Liver (tissue), 8 donors: ENCODE measurements at regions not wholly inside any gene's neighbourhood (a gene's known extent, or its start where the extent isn't known, plus 50 kb on each side); places are given as distances from the start of the nearest gene placed in this dataset.

Experiments
- DNase-seq: peaks from one replicate; pipeline ENCODE4 v3.0.0-alpha.2; 2017; ENCODE audit warnings: low spot score
- H3K27ac ChIP-seq, 2 donors: one replicate each; pipeline ENCODE4 v1.7.0; 2013; ENCODE audit warnings: inconsistent platforms in 2 of 2, low read length in 2 of 2, control low read depth in 1 of 2, low read depth in 1 of 2, mild to moderate bottlenecking in 1 of 2
- H3K27me3 ChIP-seq, 4 donors: one replicate each; pipeline versions ENCODE4 v1.6.1 to v1.7.0; 2013; ENCODE audit warnings: low read length in 3 of 4, inconsistent platforms in 1 of 4, mild to moderate bottlenecking in 1 of 4, moderate library complexity in 1 of 4; ENCODE audit not compliant: control insufficient read depth in 4 of 4, insufficient read depth in 4 of 4
- H3K36me3 ChIP-seq, 4 donors: one replicate each; pipeline versions ENCODE4 v1.6.1 to v1.7.0; 2013; ENCODE audit warnings: low read length in 3 of 4, mild to moderate bottlenecking in 3 of 4, low read depth in 1 of 4, moderate library complexity in 1 of 4; ENCODE audit not compliant: control insufficient read depth in 4 of 4, insufficient read depth in 3 of 4
- H3K4me1 ChIP-seq, 4 donors: one replicate each; pipeline versions ENCODE4 v1.6.1 to v1.7.0; 2013; ENCODE audit warnings: low read length in 3 of 4, mild to moderate bottlenecking in 3 of 4, moderate library complexity in 1 of 4; ENCODE audit not compliant: control insufficient read depth in 4 of 4, insufficient read depth in 4 of 4
- H3K4me3 ChIP-seq, 3 donors: one replicate each; pipeline versions ENCODE4 v1.6.1 to v1.7.0; 2013; ENCODE audit warnings: low read length in 3 of 3, control low read depth in 1 of 3, low read depth in 1 of 3, mild to moderate bottlenecking in 1 of 3
- H3K9ac ChIP-seq, 2 donors: one replicate each; pipeline ENCODE4 v1.7.0; 2013; ENCODE audit warnings: low read length in 2 of 2, mild to moderate bottlenecking in 2 of 2, moderate library complexity in 2 of 2, control low read depth in 1 of 2, low read depth in 1 of 2
- H3K9me3 ChIP-seq, 4 donors: one replicate each; pipeline versions ENCODE4 v1.6.1 to v1.7.0; 2013; ENCODE audit warnings: low read length in 3 of 4; ENCODE audit not compliant: control insufficient read depth in 4 of 4
- ATF3 ChIP-seq: IDR thresholded peaks from 2 replicates; pipeline ENCODE4 v1.6.1; 2016; ENCODE audit warnings: antibody characterized with exemption
- CTCF ChIP-seq: fragments of 150-350 bp; IDR thresholded peaks from 2 replicates; pipeline ENCODE4 v1.5.1; 2017; ENCODE audit warnings: improper control_type of control experiment, low read depth, low read length; ENCODE audit not compliant: missing input control
- EGR1 ChIP-seq, 2 donors: IDR thresholded peaks; 2 replicates each; pipeline ENCODE4 v1.6.1; 2016 to 2018; ENCODE audit warnings: antibody characterized with exemption in 2 of 2, low read depth in 2 of 2
- FOXA1 ChIP-seq: IDR thresholded peaks from 2 replicates; pipeline ENCODE4 v1.6.1; 2016; ENCODE audit warnings: antibody characterized with exemption
- FOXA2 ChIP-seq: IDR thresholded peaks from 2 replicates; pipeline ENCODE4 v1.6.1; 2016; ENCODE audit warnings: antibody characterized with exemption
- GABPA ChIP-seq, 2 donors: IDR thresholded peaks in 1 of 2; conservative IDR thresholded peaks in 1 of 2; 2 replicates each; pipeline ENCODE4 v1.6.1; 2016; ENCODE audit warnings: antibody characterized with exemption in 2 of 2, mild to moderate bottlenecking in 1 of 2, moderate library complexity in 1 of 2
- HNF4A ChIP-seq, 2 donors: conservative IDR thresholded peaks; 2 replicates each; pipeline ENCODE4 v1.6.1; 2016; ENCODE audit warnings: antibody characterized with exemption in 2 of 2, mild to moderate bottlenecking in 2 of 2
- HNF4G ChIP-seq: IDR thresholded peaks from 2 replicates; pipeline ENCODE4 v1.6.1; 2016; ENCODE audit warnings: antibody characterized with exemption
- JUND ChIP-seq, 2 donors: IDR thresholded peaks; 2 replicates each; pipeline ENCODE4 v1.6.1; 2016; ENCODE audit warnings: antibody characterized with exemption in 2 of 2
- MAX ChIP-seq: IDR thresholded peaks from 2 replicates; pipeline ENCODE4 v1.6.1; 2016; ENCODE audit warnings: antibody characterized with exemption
- NR2F2 ChIP-seq: IDR thresholded peaks from 2 replicates; pipeline ENCODE4 v1.6.1; 2016; ENCODE audit warnings: antibody characterized with exemption
- RAD21 ChIP-seq, 2 donors: IDR thresholded peaks; 2 replicates each; pipeline ENCODE4 v1.6.1; 2016; ENCODE audit warnings: antibody characterized with exemption in 2 of 2, mild to moderate bottlenecking in 2 of 2
- REST ChIP-seq: IDR thresholded peaks from 2 replicates; pipeline ENCODE4 v1.6.1; 2016; ENCODE audit warnings: antibody characterized with exemption, mild to moderate bottlenecking
- RXRA ChIP-seq, 2 donors: IDR thresholded peaks; 2 replicates each; pipeline ENCODE4 v1.6.1; 2017 to 2018; ENCODE audit warnings: antibody characterized with exemption in 2 of 2, mild to moderate bottlenecking in 1 of 2
- SP1 ChIP-seq: IDR thresholded peaks from 2 replicates; pipeline ENCODE4 v1.6.1; 2018; ENCODE audit warnings: antibody characterized with exemption, mild to moderate bottlenecking
- TAF1 ChIP-seq: conservative IDR thresholded peaks from 2 replicates; pipeline ENCODE4 v1.6.1; 2016; ENCODE audit warnings: antibody characterized with exemption, mild to moderate bottlenecking
- YY1 ChIP-seq: IDR thresholded peaks from 2 replicates; pipeline ENCODE4 v1.6.1; 2016; ENCODE audit warnings: antibody characterized with exemption, mild to moderate bottlenecking
- ZBTB33 ChIP-seq: IDR thresholded peaks from 2 replicates; pipeline ENCODE4 v1.6.1; 2016; ENCODE audit warnings: antibody characterized with exemption
- WGBS: extraction: QIAGEN DNeasy Blood & Tissue Kit; methylation state at CpG from one replicate; pipeline ENCODE4 v1.1.7; 2013; 5-methylcytosine and 5-hydroxymethylcytosine counted together
- donor health status: healthy.
- donor health status: healthy.
- donor health status: healthy.
- donor health status: healthy.
- donor health status: healthy.

- no peaks in the 10 kb centered on the region for H3K36me3 ChIP-seq
- H3K9me3 ChIP-seq = peaks cover 0 to 3% (median 0%) of the 10 kb centered on the region in 4 donors
- TF ChIP-seq HNF4G = no peak
- TF ChIP-seq GABPA (IDR thresholded peaks at IDR 0.05 in 1 of 2, conservative IDR thresholded peaks at IDR 0.05 in 1 of 2) = no peak
- no peak for TF ChIP-seq MAX
- TF ChIP-seq JUND (IDR thresholded peaks at IDR 0.05) = no peak
- TF ChIP-seq HNF4A (conservative IDR thresholded peaks at IDR 0.05) = no peak
- no peak for TF ChIP-seq RAD21 (IDR thresholded peaks at IDR 0.05)
- TF ChIP-seq NR2F2 = no peak
- no peak for TF ChIP-seq ATF3
- no peak for TF ChIP-seq SP1
- TF ChIP-seq CTCF = no peak
- TF ChIP-seq ZBTB33 = no peak
- TF ChIP-seq FOXA1 = no peak
- no peak for TF ChIP-seq YY1
- no peak for TF ChIP-seq EGR1 (IDR thresholded peaks at IDR 0.05; ENCODE audit: low read depth in 2 of 2)
- no peak for TF ChIP-seq TAF1
- TF ChIP-seq RXRA (IDR thresholded peaks at IDR 0.05) = no peak
- no peak for TF ChIP-seq FOXA2
- no peak for TF ChIP-seq REST
- H3K4me1 ChIP-seq = no peaks in the 10 kb centered on the region
- no peak overlapping the region for H3K27ac ChIP-seq
- H3K27me3 ChIP-seq = no peaks in the 10 kb centered on the region
- no peak for DNase-seq
- H3K9ac ChIP-seq = no peak overlapping the region
- 82% methylated on average over 1 of the region's 1 CpG for WGBS
- no peak overlapping the region for H3K4me3 ChIP-seq
Observed at GRCh38 chr3:166593776-166594175, 756.6 kb upstream of the BCHE start.
